Amniotic stem cell (primary cell): ENCODE measurements at regions not wholly inside any gene's neighbourhood (a gene's known extent, or its start where the extent isn't known, plus 50 kb on each side); places are given as distances from the start of the nearest gene placed in this dataset.

ENCODE experiments used
- DNase-seq: peaks from one replicate; lab custom pipeline; 2025; lab: John Stamatoyannopoulos, UW

- DNase-seq, result no peak
These were observed 56.3 kb downstream of the SLC24A2 start for GRCh38 chr9:19732441-19732951.

GRCh38 chr9:19728101-19728500 is 60.7 kb downstream of the SLC24A2 start:
- DNase-seq, result no peak

GRCh38 chr9:19725970-19726369 is 62.9 kb downstream of the SLC24A2 start:
- DNase-seq, result no peak

GRCh38 chr9:19720377-19720776 is 68.5 kb downstream of the SLC24A2 start:
- peak; percentile 3 for DNase-seq

GRCh38 chr9:19703702-19704101 is 85.1 kb downstream of the SLC24A2 start:
- DNase-seq, result no peak

GRCh38 chr9:19701991-19702390 is 86.8 kb downstream of the SLC24A2 start:
- no peak for DNase-seq

GRCh38 chr9:19701274-19701673 is 87.6 kb downstream of the SLC24A2 start:
- DNase-seq, result no peak

- no peak for DNase-seq
These were observed 88.1 kb downstream of the SLC24A2 start for GRCh38 chr9:19700699-19701098.

- DNase-seq, result no peak
These were observed 89.1 kb downstream of the SLC24A2 start for GRCh38 chr9:19699756-19700155.

GRCh38 chr9:19698960-19699359 is 89.9 kb downstream of the SLC24A2 start:
- no peak for DNase-seq

GRCh38 chr9:19694601-19695000 is 94.2 kb downstream of the SLC24A2 start:
- DNase-seq, result no peak

- no peak for DNase-seq
These were observed 98.7 kb downstream of the SLC24A2 start for GRCh38 chr9:19690128-19690527.

- DNase-seq, result no peak
These were observed 99.3 kb downstream of the SLC24A2 start for GRCh38 chr9:19689328-19690101.

- DNase-seq, result no peak
These were observed 105.1 kb downstream of the SLC24A2 start for GRCh38 chr9:19683715-19684114.

- no peak for DNase-seq
These were observed 106.4 kb downstream of the SLC24A2 start for GRCh38 chr9:19682397-19682796.

GRCh38 chr9:19681846-19682245 is 107.0 kb downstream of the SLC24A2 start:
- no peak for DNase-seq

GRCh38 chr9:19677924-19678323 is 110.9 kb downstream of the SLC24A2 start:
- DNase-seq, result no peak

- DNase-seq, result no peak
These were observed 113.3 kb downstream of the SLC24A2 start for GRCh38 chr9:19675492-19675891.

- DNase-seq, result no peak
These were observed 122.3 kb downstream of the SLC24A2 start for GRCh38 chr9:19666575-19666974.

- no peak for DNase-seq
These were observed 123.5 kb downstream of the SLC24A2 start for GRCh38 chr9:19665146-19665863.

- DNase-seq, result no peak
These were observed 125.3 kb downstream of the SLC24A2 start for GRCh38 chr9:19663570-19663969.

- DNase-seq, result no peak
These were observed 126.6 kb downstream of the SLC24A2 start for GRCh38 chr9:19662213-19662612.

GRCh38 chr9:19660019-19660418 is 128.8 kb downstream of the SLC24A2 start:
- DNase-seq, result no peak
